Parathyroid adenoma (tissue), 2 donors: ENCODE measurements at regions not wholly inside any gene's neighbourhood (a gene's known extent, or its start where the extent isn't known, plus 50 kb on each side); places are given as distances from the start of the nearest gene placed in this dataset.

ENCODE experiments used
- H2AFZ ChIP-seq: fragments of 300-600 bp; sonication (generic); one replicate; pipeline ENCODE4 v1.7.0; 2017; ENCODE audit warnings: antibody characterized with exemption, mild to moderate bottlenecking
- H3K27ac ChIP-seq: fragments of 300-600 bp; sonication (generic); one replicate; pipeline ENCODE4 v1.7.0; 2017
- H3K27me3 ChIP-seq: fragments of 300-600 bp; sonication (generic); one replicate; pipeline ENCODE4 v1.7.0; 2017; ENCODE audit warnings: low read length; ENCODE audit not compliant: control insufficient read depth, insufficient read depth
- H3K36me3 ChIP-seq: fragments of 300-600 bp; sonication (generic); one replicate; pipeline ENCODE4 v1.7.0; 2017; ENCODE audit warnings: low read length; ENCODE audit not compliant: control insufficient read depth, insufficient read depth
- H3K4me1 ChIP-seq: fragments of 300-600 bp; sonication (generic); one replicate; pipeline ENCODE4 v1.7.0; 2017; ENCODE audit warnings: control low read depth
- H3K4me2 ChIP-seq: fragments of 300-600 bp; sonication (generic); one replicate; pipeline ENCODE4 v1.7.0; 2017; ENCODE audit warnings: low read length
- H3K4me3 ChIP-seq: fragments of 300-600 bp; sonication (generic); one replicate; pipeline ENCODE4 v1.7.0; 2017; ENCODE audit warnings: low read depth, low read length
- H3K79me2 ChIP-seq: fragments of 300-600 bp; sonication (generic); one replicate; pipeline ENCODE4 v1.7.0; 2017; ENCODE audit warnings: control low read depth
- H3K9ac ChIP-seq: fragments of 300-600 bp; sonication (generic); one replicate; pipeline ENCODE4 v1.7.0; 2017; ENCODE audit warnings: mild to moderate bottlenecking
- H3K9me3 ChIP-seq: fragments of 300-600 bp; sonication (generic); one replicate; pipeline ENCODE4 v1.7.0; 2017; ENCODE audit warnings: low read length; ENCODE audit not compliant: control insufficient read depth
- CTCF ChIP-seq: fragments of 300-600 bp; sonication (generic); IDR thresholded peaks from one replicate; pipeline ENCODE4 v1.7.0; 2017; ENCODE audit warnings: antibody characterized with exemption, mild to moderate bottlenecking
- donor health status: primary hyperparathyroidism.

GRCh38 chr15:91632981-91633380 lies 220.5 kb upstream of the SLCO3A1 start:
- no peak for TF ChIP-seq CTCF
- Histone ChIP-seq H3K27me3 (no peaks in the 10 kb centered on the region), H3K4me1 (no peaks in the 10 kb centered on the region), H3K79me2 (no peaks in the 10 kb centered on the region), H3K4me2 (no peak overlapping the region), H3K9ac (no peak overlapping the region), H3K36me3 (no peaks in the 10 kb centered on the region), H3K4me3 (no peak overlapping the region), H2AFZ (no peak overlapping the region), H3K9me3 (no peaks in the 10 kb centered on the region), H3K27ac (no peak overlapping the region)

- no peaks in the 10 kb centered on the region for H3K79me2 ChIP-seq
- no peaks in the 10 kb centered on the region for H3K27me3 ChIP-seq
- H3K36me3 ChIP-seq: no peaks in the 10 kb centered on the region
- no peak for TF ChIP-seq CTCF
- H3K27ac ChIP-seq: no peak overlapping the region
- H3K9ac ChIP-seq: no peak overlapping the region
- no peak overlapping the region for H3K4me2 ChIP-seq
- no peaks in the 10 kb centered on the region for H3K9me3 ChIP-seq
- H3K4me1 ChIP-seq: no peaks in the 10 kb centered on the region
- H3K4me3 ChIP-seq: no peak overlapping the region
- H2AFZ ChIP-seq: no peak overlapping the region
Observed at GRCh38 chr15:91634179-91634578, 219.3 kb upstream of the SLCO3A1 start.

GRCh38 chr15:91635080-91635479 lies 218.4 kb upstream of the SLCO3A1 start:
- H3K36me3 ChIP-seq: no peaks in the 10 kb centered on the region
- no peak overlapping the region for H3K9ac ChIP-seq
- H3K27ac ChIP-seq: no peak overlapping the region
- H3K9me3 ChIP-seq: no peaks in the 10 kb centered on the region
- no peaks in the 10 kb centered on the region for H3K4me1 ChIP-seq
- H3K4me2 ChIP-seq: no peak overlapping the region
- H2AFZ ChIP-seq: no peak overlapping the region
- H3K79me2 ChIP-seq: no peaks in the 10 kb centered on the region
- no peak for TF ChIP-seq CTCF
- no peaks in the 10 kb centered on the region for H3K27me3 ChIP-seq
- no peak overlapping the region for H3K4me3 ChIP-seq

- Histone ChIP-seq H3K27me3 (no peaks in the 10 kb centered on the region), H3K79me2 (no peaks in the 10 kb centered on the region), H3K9ac (no peak overlapping the region), H3K4me3 (no peak overlapping the region), H3K27ac (no peak overlapping the region), H3K36me3 (no peaks in the 10 kb centered on the region), H2AFZ (no peak overlapping the region), H3K9me3 (no peaks in the 10 kb centered on the region), H3K4me1 (no peaks in the 10 kb centered on the region), H3K4me2 (no peak overlapping the region)
- TF ChIP-seq CTCF: no peak
Observed at GRCh38 chr15:91635641-91636040, 217.9 kb upstream of the SLCO3A1 start.

GRCh38 chr15:91649016-91649415 lies 204.5 kb upstream of the SLCO3A1 start:
- TF ChIP-seq CTCF: no peak
- Histone ChIP-seq H3K4me3 (no peak overlapping the region), H2AFZ (no peak overlapping the region), H3K36me3 (no peaks in the 10 kb centered on the region), H3K27me3 (no peaks in the 10 kb centered on the region), H3K9me3 (no peaks in the 10 kb centered on the region), H3K27ac (no peak overlapping the region), H3K4me2 (no peak overlapping the region), H3K9ac (no peak overlapping the region), H3K79me2 (no peaks in the 10 kb centered on the region), H3K4me1 (no peaks in the 10 kb centered on the region)
